Bronchial epithelial cell (primary cell): ENCODE measurements at regions not wholly inside any gene's neighbourhood (a gene's known extent, or its start where the extent isn't known, plus 50 kb on each side); places are given as distances from the start of the nearest gene placed in this dataset.

Experiments
- DNase-seq: peaks from one replicate; pipeline ENCODE4 v3.0.0-alpha.2; 2010; ENCODE audit warnings: low read depth
- FAIRE-seq: peaks from 2 replicates; lab custom pipeline; 2011; peaks lifted over from hg19 to GRCh38; lab: Jason Lieb, UNC
- H3K27me3 ChIP-seq: 2 replicates; pipeline ENCODE4 v1.5.1; 2011; ENCODE audit warnings: low read length; ENCODE audit not compliant: control insufficient read depth, insufficient read depth
- H3K36me3 ChIP-seq: 2 replicates; pipeline ENCODE4 v1.5.1; 2011; ENCODE audit warnings: low read length; ENCODE audit not compliant: control insufficient read depth, insufficient read depth
- H3K4me3 ChIP-seq: 2 replicates; pipeline ENCODE4 v1.5.1; 2011; ENCODE audit warnings: mild to moderate bottlenecking, low read depth, low read length, control low read depth
- TF ChIP-seq, protein P1 (sequence below): IDR thresholded peaks from 2 replicates; pipeline ENCODE4 v1.5.1; 2011; ENCODE audit warnings: mild to moderate bottlenecking, moderate library complexity, low read length, control low read depth, inconsistent platforms; ENCODE audit not compliant: insufficient read depth, severe bottlenecking

DNA sequence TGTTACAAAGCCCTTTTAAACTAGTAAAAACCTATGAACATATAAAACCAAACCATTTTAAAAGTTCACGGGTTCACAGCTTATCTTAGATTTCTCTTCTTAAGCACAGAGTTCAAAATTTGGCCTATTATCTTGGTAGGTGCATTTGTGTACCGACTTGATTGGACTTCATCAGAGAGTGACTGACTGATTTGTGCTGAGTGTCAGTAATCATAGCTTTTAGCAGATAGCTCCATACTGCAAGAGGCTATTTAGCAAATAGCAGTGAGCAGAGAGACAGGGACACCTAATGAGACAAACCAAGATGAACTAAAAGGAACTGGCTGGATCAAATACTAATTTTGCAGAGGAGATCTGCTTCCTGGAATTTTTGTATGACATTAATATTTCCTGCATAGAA is 274.5 kb downstream of the PRR16 start:
- H3K4me3 ChIP-seq = no peak overlapping the region
- DNase-seq = no peak
- no peaks in the 10 kb centered on the region for H3K36me3 ChIP-seq
- FAIRE-seq = no peak
- no peaks in the 10 kb centered on the region for H3K27me3 ChIP-seq
- TF ChIP-seq, protein P1, sequence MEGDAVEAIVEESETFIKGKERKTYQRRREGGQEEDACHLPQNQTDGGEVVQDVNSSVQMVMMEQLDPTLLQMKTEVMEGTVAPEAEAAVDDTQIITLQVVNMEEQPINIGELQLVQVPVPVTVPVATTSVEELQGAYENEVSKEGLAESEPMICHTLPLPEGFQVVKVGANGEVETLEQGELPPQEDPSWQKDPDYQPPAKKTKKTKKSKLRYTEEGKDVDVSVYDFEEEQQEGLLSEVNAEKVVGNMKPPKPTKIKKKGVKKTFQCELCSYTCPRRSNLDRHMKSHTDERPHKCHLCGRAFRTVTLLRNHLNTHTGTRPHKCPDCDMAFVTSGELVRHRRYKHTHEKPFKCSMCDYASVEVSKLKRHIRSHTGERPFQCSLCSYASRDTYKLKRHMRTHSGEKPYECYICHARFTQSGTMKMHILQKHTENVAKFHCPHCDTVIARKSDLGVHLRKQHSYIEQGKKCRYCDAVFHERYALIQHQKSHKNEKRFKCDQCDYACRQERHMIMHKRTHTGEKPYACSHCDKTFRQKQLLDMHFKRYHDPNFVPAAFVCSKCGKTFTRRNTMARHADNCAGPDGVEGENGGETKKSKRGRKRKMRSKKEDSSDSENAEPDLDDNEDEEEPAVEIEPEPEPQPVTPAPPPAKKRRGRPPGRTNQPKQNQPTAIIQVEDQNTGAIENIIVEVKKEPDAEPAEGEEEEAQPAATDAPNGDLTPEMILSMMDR = no peak

DNA sequence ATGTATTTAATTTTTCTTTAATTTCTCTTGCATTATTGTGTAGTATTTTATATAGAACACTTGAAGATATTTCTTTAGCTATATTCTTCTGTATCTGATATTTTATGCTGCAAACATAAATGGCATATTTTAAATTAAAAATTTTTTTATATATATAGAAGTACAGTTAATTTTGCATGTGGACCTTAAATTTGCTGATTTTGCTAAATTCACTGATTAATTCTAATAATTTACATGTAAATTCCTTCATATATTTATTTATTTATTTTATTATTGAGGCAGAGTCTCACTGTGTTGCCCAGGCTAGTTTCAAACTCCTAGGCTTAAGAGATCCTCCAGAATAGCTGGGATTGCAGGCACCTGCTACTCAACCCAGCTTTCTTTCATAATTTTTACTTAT is 276.9 kb downstream of the PRR16 start:
- no peak for FAIRE-seq
- TF ChIP-seq, protein P1 = no peak

GRCh38 chr5:120748474-120748873 is 284.4 kb downstream of the PRR16 start:
- no peak for FAIRE-seq
- DNase-seq = no peak
- no peak overlapping the region for H3K4me3 ChIP-seq
- H3K36me3 ChIP-seq = no peaks in the 10 kb centered on the region
- TF ChIP-seq, protein P1 = no peak
- H3K27me3 ChIP-seq = no peaks in the 10 kb centered on the region

More for the DNA sequence above, 276.9 kb downstream of the PRR16 start:
- Histone ChIP-seq H3K36me3 (no peaks in the 10 kb centered on the region), H3K4me3 (no peak overlapping the region), H3K27me3 (no peaks in the 10 kb centered on the region)
- no peak for DNase-seq

GRCh38 chr5:120749737-120750136 is 285.6 kb downstream of the PRR16 start:
- no peak overlapping the region for H3K4me3 ChIP-seq
- no peak for DNase-seq
- FAIRE-seq = no peak
- no peaks in the 10 kb centered on the region for H3K36me3 ChIP-seq
- no peaks in the 10 kb centered on the region for H3K27me3 ChIP-seq
- TF ChIP-seq, protein P1 = no peak

- no peak for DNase-seq
- no peak for FAIRE-seq
- TF ChIP-seq, protein P1 = no peak
- Histone ChIP-seq H3K36me3 (no peaks in the 10 kb centered on the region), H3K27me3 (no peaks in the 10 kb centered on the region), H3K4me3 (no peak overlapping the region)
Observed at GRCh38 chr5:120759587-120759986, 295.5 kb downstream of the PRR16 start.

DNA sequence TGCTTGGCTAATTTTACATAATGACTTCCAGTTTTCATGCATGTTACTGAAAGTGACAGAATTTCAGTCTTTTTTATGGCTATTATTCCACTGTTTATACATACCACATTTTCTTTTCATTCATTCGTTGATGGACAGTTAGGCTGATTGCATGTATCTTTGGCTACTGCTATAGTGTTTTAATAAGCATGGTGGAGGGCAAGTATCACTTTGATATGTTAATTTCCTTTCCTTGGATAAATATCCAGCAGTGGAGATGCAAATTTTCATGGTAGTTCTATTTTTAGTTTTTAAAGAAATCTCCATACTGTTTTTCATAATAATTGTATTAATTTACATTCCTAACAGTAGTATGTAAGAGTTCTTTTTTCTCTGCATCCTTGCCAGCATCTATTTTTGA is 297.9 kb downstream of the PRR16 start:
- Histone ChIP-seq H3K27me3 (no peaks in the 10 kb centered on the region), H3K36me3 (no peaks in the 10 kb centered on the region), H3K4me3 (no peak overlapping the region)
- TF ChIP-seq, protein P1 = no peak
- DNase-seq (no peak), FAIRE-seq (no peak)
